GM19025 (cell line): ENCODE measurements at regions not wholly inside any gene's neighbourhood (a gene's known extent, or its start where the extent isn't known, plus 50 kb on each side); places are given as distances from the start of the nearest gene placed in this dataset.

Experiments
- ATAC-seq: cut with Tn5 transposase; IDR thresholded peaks from one replicate; pipeline ENCODE4 v1.9.1; 2021; ENCODE audit warnings: mild to moderate bottlenecking, low read depth, moderate library complexity; ENCODE audit not compliant: unreplicated experiment

DNA sequence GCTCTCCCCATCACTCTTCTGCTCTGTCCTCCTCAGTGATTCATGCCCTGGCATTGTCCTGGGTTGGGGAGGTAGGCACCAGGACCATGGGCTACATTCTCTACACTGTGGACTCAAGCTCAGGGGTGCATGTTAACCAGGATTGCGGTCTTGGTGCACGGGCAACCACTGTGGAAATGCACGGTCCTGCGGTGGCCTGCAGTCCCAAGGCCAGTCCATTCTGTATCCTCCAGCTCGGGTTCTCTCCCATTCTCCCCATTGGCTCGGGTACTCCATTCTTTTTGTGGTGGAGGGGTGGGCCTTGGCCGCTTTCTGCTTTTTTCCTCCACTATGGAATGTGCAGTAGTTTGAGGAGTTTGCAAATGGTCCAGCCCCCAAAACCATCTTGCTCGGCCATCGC lies 215.0 kb upstream of the MYT1L start:
- no peak for ATAC-seq

DNA sequence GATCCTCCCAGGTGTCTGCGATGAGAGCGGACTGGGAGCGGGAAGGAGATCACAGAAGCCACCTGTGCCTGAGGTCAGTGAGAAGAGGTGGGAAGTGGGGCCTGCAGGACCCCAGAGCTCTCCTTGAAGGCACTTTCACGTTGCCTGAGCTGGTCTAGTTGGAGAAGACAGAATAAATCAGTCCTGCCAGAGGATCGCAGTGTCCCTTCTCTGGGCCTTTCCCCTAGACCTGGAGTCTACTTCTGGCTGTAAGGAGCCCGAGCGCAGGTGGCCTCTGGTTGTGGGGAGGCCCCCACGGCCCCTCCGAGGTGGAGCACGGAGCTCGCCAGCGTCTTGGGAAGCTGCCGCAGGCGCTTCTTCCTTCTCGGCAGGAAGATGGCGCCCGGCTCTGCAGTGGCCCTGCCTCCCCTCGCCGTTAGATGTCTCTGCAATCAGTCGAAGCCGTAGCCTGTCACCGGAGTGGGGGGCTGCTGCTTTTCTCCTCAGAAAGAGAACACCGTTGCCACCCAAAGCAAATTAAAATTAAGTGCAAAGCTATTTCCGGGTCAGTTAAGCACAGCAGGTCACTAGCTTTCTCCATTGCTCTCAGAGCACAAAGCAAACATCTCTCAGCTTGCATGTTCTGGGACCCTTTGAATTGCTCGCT lies 212.0 kb upstream of the MYT1L start:
- ATAC-seq = no peak

DNA sequence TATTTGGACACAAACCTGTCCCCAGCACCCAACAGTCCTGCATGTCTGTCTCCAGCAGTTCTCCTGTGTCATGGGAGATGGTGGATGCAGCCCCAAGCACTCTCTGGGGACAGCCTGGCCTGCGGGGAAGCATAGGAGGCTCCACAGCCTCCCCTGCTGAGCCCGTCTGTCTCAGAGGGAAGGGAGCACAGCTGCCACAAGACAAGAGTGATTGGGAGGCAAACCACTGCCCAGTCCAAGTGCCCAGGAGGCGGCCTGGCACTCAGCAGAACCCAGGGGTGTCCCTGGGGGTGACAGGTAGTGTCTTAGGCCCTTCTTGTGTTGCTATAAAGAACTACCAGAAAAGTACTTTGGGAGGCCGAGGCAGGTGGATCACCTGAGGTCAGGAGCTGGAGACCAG lies 211.2 kb upstream of the MYT1L start:
- ATAC-seq = no peak

DNA sequence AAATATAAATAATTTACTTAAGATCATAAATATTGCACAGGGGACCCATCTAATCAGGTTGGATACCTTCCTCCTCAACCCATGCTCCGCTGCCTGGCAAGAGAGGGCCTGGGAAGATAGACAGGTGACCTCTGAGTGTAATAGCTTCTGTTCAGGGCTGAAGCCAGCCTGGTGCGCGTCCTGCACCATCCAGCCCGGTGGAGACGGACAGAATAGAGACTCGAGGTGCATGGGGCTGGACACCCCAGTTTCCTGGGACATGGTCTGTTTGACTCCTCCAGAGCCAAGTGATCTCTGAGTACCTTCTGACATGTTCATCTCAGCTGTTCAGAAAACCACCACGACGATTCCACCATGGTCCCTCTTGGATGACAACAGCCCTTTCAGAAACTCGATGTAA lies 209.3 kb upstream of the MYT1L start:
- ATAC-seq = no peak

DNA sequence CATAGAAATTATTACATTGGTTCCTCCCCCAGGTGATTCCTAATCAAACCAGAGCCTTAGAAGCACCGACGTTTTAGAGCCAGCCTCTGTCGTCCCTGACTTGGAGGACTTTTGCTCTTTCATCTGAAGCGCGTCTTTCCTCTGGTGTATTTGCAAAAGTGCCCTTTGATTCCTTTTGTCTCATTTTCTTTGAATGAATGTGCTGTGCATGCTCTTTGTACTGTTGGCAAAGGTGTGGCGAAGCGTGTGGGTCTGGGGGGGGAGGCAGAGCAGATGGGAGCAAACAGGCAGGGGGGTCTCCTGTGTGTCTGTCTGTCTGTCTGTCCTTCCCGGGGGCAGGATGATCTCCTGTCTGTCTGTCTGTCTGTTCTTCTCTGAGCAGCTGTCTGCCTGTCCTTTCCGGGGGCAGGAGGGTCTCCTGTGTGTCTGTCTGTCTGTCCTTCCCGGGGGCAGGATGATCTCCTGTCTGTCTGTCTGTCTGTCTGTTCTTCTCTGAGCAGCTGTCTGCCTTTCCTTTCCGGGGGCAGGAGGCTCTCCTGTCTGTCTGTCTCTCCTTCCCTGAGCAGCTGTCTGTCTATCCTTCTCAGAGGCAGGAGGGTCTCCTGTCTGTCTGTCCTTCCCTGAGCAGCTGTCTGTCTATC lies 205.5 kb upstream of the MYT1L start:
- ATAC-seq = no peak

- no peak for ATAC-seq
These were observed 199.3 kb upstream of the MYT1L start for GRCh38 chr2:2530334-2530733.

DNA sequence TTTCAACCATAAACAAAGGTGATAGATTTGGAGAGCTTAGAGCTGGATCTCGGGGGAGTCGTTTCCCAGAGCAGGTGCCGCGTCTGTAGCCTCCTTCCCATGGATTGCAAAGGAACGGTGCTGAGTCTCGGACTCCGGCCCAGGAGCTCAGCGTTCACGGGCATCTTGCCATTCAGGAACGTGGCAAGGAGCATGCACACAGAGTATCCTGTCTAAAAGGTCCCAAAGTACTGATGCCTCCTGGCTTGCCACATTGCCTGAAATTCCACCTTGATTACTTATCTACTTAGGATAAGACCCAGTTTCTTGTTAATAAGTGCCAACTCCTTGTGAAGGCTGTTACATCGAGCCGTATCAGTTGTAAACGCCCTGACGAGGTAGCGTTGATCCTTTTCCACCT lies 197.8 kb upstream of the MYT1L start:
- ATAC-seq = no peak

DNA sequence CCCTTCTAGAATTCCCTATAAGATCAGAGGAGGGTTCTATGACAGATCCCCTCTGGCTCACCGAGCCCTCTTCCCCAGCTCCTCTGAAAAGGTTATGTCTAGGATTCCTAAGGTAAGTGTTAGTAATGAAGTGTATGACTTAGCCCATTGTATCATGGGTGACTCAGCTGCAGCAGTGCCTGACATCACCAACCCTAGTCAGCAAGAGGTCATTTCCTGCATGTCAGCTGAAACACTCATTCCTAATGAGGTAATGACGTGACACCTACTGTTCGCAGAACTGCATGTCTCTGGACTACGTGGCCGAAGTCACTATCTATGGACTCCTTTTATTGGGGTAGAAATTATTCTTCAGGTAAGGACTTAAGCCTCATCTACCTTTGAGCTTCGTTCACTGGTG lies 196.1 kb upstream of the MYT1L start:
- no peak for ATAC-seq

GRCh38 chr2:2524348-2524941 lies 193.4 kb upstream of the MYT1L start:
- ATAC-seq = no peak

DNA sequence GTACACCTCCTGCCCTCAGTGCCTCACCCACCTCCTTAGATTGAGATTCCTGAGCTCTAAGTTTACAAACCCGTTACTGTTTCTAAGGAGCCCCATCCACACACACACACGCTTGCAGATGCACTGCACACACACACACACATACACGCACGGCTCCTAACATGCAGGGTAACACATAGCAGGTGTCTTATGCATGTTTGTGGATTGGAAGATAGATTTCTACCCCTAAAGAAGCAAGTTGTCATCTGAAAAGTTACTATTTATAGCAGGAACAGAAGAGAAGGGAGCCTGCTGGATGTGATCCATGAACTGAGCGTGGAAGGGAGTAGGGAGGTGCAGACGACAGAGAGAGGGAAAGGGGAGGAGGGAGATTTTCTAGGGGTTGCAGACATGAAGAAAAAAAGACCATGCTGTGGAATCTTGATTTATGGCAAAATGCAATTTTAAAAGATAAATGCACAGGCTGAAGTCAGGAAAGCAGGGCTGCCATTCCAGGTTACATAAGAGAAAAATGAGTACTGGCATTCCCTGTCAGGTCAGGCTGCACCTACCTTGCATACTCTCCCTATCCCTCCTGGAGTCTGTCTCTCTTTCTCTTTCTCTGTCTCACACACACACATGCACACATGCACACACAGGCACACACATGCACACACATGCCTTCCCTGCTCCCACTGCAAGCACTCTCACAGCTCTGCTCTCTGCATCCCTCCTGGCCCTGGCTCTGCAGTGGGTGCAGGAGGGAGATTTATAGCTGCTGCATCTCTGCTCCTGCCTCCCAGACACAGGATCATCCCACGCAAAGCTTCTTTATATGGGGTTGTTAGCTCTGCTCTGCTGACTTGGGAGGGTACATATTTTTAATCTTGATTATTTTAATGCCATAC lies 192.6 kb upstream of the MYT1L start:
- no peak for ATAC-seq

GRCh38 chr2:2520401-2520811 lies 189.3 kb upstream of the MYT1L start:
- ATAC-seq = no peak

GRCh38 chr2:2519381-2519780 lies 188.3 kb upstream of the MYT1L start:
- no peak for ATAC-seq

GRCh38 chr2:2517399-2517798 lies 186.3 kb upstream of the MYT1L start:
- ATAC-seq = no peak

DNA sequence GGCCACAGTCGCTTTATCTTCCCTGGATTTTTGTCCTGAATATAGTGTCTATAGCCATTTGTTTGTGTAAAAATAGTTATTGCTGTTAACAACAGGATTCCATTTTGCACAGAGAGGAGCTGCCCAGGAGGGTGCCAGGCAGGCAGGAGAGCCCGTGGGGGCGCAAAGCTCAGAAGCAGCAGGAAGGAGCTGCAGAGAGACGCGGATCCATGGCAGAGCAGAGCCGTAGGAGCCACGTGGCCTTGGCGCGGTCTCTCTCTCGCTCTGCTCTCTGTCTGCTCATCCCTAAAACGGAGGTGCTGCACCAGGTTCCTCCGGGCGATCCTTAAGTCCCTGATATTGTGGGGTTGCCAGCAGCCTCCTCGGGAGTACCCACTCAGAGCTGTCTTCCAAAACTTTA lies 185.3 kb upstream of the MYT1L start:
- ATAC-seq = no peak

- ATAC-seq = no peak
These were observed 181.9 kb upstream of the MYT1L start for GRCh38 chr2:2512931-2513330.

DNA sequence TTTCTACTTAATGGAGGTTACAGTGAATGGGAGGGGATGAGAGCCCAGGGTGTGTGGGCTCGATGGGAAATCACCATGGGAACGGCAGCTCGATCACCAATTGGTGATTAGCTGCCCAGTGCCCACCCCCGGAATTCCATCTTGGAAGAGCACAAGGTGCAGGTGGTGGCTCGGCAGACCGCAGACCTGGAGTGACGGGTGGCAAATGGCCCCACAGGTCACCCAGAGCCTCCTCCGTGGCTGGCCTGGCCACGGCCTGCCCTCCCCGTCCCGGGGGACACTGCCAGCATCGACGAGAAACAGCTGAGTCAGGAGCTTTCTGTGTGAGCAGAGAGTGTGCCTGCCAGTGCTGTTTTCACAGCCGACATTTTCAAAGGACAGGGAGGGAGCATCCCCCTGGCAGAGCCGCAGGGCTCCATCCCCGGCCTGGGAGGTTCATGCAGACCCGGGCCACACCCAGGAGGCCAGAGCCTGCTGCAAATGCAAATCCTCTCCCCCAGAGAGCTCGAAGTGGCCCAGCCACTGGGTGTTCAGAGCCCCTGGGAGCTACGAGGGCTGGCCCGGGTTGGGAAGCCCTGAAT lies 176.4 kb upstream of the MYT1L start:
- no peak for ATAC-seq

DNA sequence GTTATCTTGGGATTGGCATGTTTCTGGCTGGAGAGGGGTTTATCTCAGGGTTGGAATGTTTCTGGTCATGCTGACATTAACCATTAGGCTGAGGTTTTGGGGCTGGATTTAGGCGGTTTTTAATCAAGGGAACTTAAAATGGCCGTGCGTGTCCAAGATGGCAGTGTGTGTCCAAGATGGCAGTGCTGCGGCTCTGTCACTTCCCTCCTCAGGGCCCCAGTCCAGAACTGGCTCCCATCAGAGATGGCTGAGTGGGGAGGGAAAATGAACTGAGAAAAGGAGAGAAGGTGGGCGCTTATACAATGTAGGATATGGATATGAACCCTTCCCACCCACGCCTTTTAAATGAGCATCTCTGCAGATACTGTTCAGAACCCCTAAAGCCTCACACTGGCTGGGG lies 175.5 kb upstream of the MYT1L start:
- ATAC-seq = no peak

- no peak for ATAC-seq
These were observed 174.5 kb upstream of the MYT1L start for GRCh38 chr2:2505604-2506003.

DNA sequence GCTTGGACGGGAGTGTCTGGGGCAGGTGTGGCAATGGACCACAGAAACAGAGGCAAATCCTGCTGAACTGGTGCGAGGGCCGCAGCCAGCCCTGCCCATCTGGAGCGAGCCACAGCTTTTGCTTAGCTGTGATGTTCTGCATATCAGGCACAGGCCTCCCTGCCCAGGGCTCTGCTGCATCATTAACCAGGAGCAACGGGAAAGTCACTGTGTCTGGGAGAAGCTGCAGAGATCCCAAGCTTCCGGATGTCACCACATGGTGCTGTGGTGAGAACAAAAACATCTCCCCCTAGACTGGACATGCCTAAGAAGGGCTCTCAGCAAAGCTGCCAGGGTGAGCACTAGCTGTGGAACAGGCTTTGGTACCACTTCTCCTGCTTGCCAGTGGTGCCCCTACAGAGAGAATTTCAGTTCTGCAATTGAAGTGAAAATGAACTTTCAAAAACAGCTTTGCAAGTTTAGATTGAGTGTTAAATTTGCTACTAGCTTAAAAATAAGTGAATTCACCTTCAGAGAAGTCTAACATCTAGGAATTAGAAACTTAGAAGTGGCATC lies 172.9 kb upstream of the MYT1L start:
- no peak for ATAC-seq

GRCh38 chr2:2502201-2502549 lies 171.1 kb upstream of the MYT1L start:
- no peak for ATAC-seq
